Mesendoderm (in vitro differentiated cells): ENCODE measurements at regions not wholly inside any gene's neighbourhood (a gene's known extent, or its start where the extent isn't known, plus 50 kb on each side); places are given as distances from the start of the nearest gene placed in this dataset.

ENCODE experiments used
- DNase-seq: peaks from one replicate; pipeline ENCODE4 v3.0.0; 2013
- H2AK5ac ChIP-seq: 2 replicates; pipeline ENCODE4 v1.6.1; 2013; ENCODE audit warnings: low read length, inconsistent platforms
- H2BK120ac ChIP-seq: 2 replicates; pipeline ENCODE4 v1.6.1; 2013; ENCODE audit warnings: low read depth, mild to moderate bottlenecking, low read length, moderate library complexity, mixed read lengths
- H2BK15ac ChIP-seq: replicated peaks from 2 replicates; pipeline ENCODE4 v1.6.1; 2013; ENCODE audit warnings: low read depth, mild to moderate bottlenecking, moderate library complexity
- H2BK5ac ChIP-seq: 2 replicates; pipeline ENCODE4 v1.6.1; 2013; ENCODE audit warnings: low read length, inconsistent platforms
- H3K18ac ChIP-seq: 2 replicates; pipeline ENCODE4 v1.6.1; 2013; ENCODE audit warnings: mild to moderate bottlenecking, low read length, mixed read lengths
- H3K23ac ChIP-seq: one replicate; pipeline ENCODE4 v1.6.1; 2013; ENCODE audit warnings: low read length
- H3K27ac ChIP-seq: 2 replicates; pipeline ENCODE4 v1.5.1; 2013; ENCODE audit warnings: low read depth, mild to moderate bottlenecking, inconsistent platforms, low read length, moderate library complexity
- H3K27me3 ChIP-seq: 2 replicates; pipeline ENCODE4 v1.6.1; 2013; ENCODE audit warnings: low read length, control low read depth, mild to moderate bottlenecking, inconsistent platforms; ENCODE audit not compliant: insufficient read depth, poor library complexity
- H3K36me3 ChIP-seq: 2 replicates; pipeline ENCODE4 v1.6.1; 2013; ENCODE audit warnings: low read length, inconsistent platforms; ENCODE audit not compliant: control insufficient read depth, insufficient read depth
- H3K4ac ChIP-seq: one replicate; pipeline ENCODE4 v1.6.1; 2013; ENCODE audit warnings: low read depth, mild to moderate bottlenecking, low read length, moderate library complexity
- H3K4me1 ChIP-seq: 2 replicates; pipeline ENCODE4 v1.6.1; 2013; ENCODE audit warnings: low read depth, low read length, inconsistent platforms; ENCODE audit not compliant: control insufficient read depth
- H3K4me2 ChIP-seq: 2 replicates; pipeline ENCODE4 v1.6.1; 2013; ENCODE audit warnings: low read length
- H3K4me3 ChIP-seq: 2 replicates; pipeline ENCODE4 v1.5.1; 2013; ENCODE audit warnings: mild to moderate bottlenecking, low read length
- H3K56ac ChIP-seq: one replicate; pipeline ENCODE4 v1.6.1; 2013; ENCODE audit warnings: low read length
- H3K79me1 ChIP-seq: 2 replicates; pipeline ENCODE4 v1.6.1; 2013; ENCODE audit warnings: low read length, inconsistent platforms
- H3K79me2 ChIP-seq: 2 replicates; pipeline ENCODE4 v1.6.1; 2013; ENCODE audit warnings: mild to moderate bottlenecking, low read length; ENCODE audit not compliant: control insufficient read depth, insufficient read depth
- H3K9ac ChIP-seq: 2 replicates; pipeline ENCODE4 v1.6.1; 2013; ENCODE audit warnings: low read length, inconsistent platforms
- H4K5ac ChIP-seq: one replicate; pipeline ENCODE4 v1.6.1; 2013; ENCODE audit warnings: low read length
- H4K8ac ChIP-seq: one replicate; pipeline ENCODE4 v1.6.1; 2013; ENCODE audit warnings: low read depth, mild to moderate bottlenecking, control low read depth, low read length, moderate library complexity
- WGBS: extraction: QIAGEN DNeasy Blood & Tissue Kit; methylation state at CpG from one replicate; pipeline ENCODE4 v1.1.7; 2013; ENCODE audit warnings: low lambda C conversion rate, missing lambda C conversion rate; ENCODE audit not compliant: insufficient coverage; ENCODE audit errors: extremely low coverage; 5-methylcytosine and 5-hydroxymethylcytosine counted together

DNA sequence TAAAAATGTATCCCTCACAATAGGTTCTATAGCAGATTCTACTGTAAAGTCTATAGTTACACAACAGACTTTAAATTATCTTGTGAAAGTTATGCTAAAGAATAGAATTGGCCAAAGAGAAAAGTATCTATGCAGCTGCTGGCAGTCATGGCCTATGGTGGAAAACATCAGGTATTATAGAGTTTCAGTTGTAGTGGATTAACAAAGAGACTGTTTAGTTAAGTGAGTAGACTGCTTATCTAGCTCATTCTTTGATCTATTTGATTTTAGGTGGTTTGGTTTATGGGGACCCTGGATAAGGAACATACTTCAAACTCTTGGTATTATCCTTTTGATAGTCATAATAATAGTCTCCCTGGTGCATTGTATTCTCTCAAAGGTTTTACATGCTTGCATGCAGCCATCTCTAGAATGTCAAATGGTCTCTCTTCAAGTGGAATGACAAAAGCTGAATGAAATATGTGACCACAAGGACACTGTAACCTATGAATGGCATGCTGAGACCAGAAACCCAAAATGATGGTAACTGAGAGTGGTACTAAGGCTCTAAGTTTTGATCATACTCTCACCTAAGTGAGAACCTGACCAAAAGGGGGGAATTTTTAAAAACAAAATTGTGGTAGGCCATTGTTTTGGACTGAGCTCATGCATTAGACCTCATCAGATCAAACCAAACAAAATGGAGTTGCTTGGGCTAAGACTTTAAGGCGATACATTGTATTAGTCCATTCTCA is 54.9 kb upstream of the NAMPT start:
- no peak overlapping the region for H3K27ac ChIP-seq
- H2BK120ac ChIP-seq: no peak overlapping the region
- H4K8ac ChIP-seq: no peak overlapping the region
- no peak overlapping the region for H3K23ac ChIP-seq
- H3K4ac ChIP-seq: no peak overlapping the region
- H3K79me1 ChIP-seq: no peaks in the 10 kb centered on the region
- H2BK15ac ChIP-seq: no peak overlapping the region
- no peaks in the 10 kb centered on the region for H3K27me3 ChIP-seq
- no peak overlapping the region for H3K56ac ChIP-seq
- H3K4me2 ChIP-seq: no peak overlapping the region
- H3K18ac ChIP-seq: no peak overlapping the region
- H3K36me3 ChIP-seq: no peaks in the 10 kb centered on the region
- no CpG with 5 or more reads among the region's 1 CpG for WGBS
- H3K79me2 ChIP-seq: no peaks in the 10 kb centered on the region
- H3K9ac ChIP-seq: no peak overlapping the region
- H3K4me1 ChIP-seq: no peaks in the 10 kb centered on the region
- H2AK5ac ChIP-seq: no peak overlapping the region
- no peak overlapping the region for H3K4me3 ChIP-seq
- DNase-seq: no peak
- no peak overlapping the region for H2BK5ac ChIP-seq
- H4K5ac ChIP-seq: no peak overlapping the region

DNA sequence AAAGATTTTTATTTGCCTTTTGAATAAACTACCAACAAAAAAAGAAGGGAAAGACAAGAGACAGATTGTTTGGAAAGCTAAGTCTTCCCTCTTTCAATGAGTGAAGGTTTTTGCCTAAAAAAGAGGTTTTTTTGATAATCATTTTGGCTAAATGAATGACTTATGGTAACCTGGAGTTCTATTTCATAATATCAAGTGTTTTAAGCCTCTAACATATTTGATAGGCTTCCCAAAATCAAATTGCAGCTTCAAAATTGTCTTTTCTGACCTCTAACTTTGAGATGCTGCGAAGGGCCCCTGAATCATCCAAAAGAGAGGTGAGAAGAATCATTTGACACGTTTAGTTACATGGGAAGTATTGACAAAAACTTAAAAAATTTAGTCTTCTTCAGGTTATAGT is 53.0 kb upstream of the NAMPT start:
- Histone ChIP-seq H3K79me2 (no peaks in the 10 kb centered on the region), H3K23ac (no peak overlapping the region), H3K4ac (no peak overlapping the region), H3K4me3 (no peak overlapping the region), H2BK5ac (no peak overlapping the region), H2AK5ac (no peak overlapping the region), H3K27ac (no peak overlapping the region), H4K8ac (no peak overlapping the region), H4K5ac (no peak overlapping the region), H3K18ac (no peak overlapping the region), H3K4me2 (no peak overlapping the region), H3K27me3 (no peaks in the 10 kb centered on the region), H2BK120ac (no peak overlapping the region), H3K79me1 (no peaks in the 10 kb centered on the region), H3K4me1 (no peaks in the 10 kb centered on the region), H3K56ac (no peak overlapping the region), H3K9ac (no peak overlapping the region), H3K36me3 (no peaks in the 10 kb centered on the region), H2BK15ac (no peak overlapping the region)
- DNase-seq: no peak
- WGBS: no CpG with 5 or more reads among the region's 2 CpGs

DNA sequence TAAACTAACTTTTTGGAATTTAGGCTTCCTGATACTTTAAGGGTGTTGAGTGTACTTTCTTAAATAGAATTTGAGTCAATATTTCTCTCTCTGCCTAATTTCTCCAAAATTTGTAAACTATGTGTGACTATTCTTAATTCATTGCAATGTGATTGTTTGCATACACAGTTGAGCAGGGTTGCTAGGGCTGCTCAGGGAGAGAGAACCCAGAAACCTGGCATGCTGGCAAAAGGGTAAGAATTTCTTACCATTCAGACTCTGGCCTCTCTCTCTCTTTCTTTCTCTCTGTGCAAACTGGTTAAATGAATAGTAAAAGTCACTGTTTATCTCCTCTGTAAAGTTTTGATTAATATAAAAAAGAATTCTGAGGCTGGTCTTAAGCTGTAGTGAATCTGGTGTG is 51.0 kb upstream of the NAMPT start:
- Histone ChIP-seq H3K79me1 (no peaks in the 10 kb centered on the region), H4K8ac (no peak overlapping the region), H3K27ac (no peak overlapping the region), H2BK120ac (no peak overlapping the region), H3K79me2 (no peaks in the 10 kb centered on the region), H4K5ac (no peak overlapping the region), H2BK15ac (no peak overlapping the region), H2BK5ac (no peak overlapping the region), H3K36me3 (no peaks in the 10 kb centered on the region), H3K56ac (no peak overlapping the region), H3K18ac (no peak overlapping the region), H3K27me3 (no peaks in the 10 kb centered on the region), H3K23ac (no peak overlapping the region), H3K9ac (no peak overlapping the region), H3K4ac (no peak overlapping the region), H3K4me3 (no peak overlapping the region), H3K4me1 (no peaks in the 10 kb centered on the region), H3K4me2 (no peak overlapping the region), H2AK5ac (no peak overlapping the region)
- no peak for DNase-seq
